ENCODE measurements at regions not wholly inside any gene's neighbourhood (a gene's known extent, or its start where the extent isn't known, plus 50 kb on each side); places are given as distances from the start of the nearest gene placed in this dataset.
A peak's percentile ranks its signal among the peaks of the same experiment; 100 is the strongest.

- no peak overlapping the region for H3K4me3 ChIP-seq (ENCODE audit: low read depth, low read length, poor library complexity, severe bottlenecking)
- ChIA-PET CTCF (no interaction called here), POLR2A (ENCODE audit: low non-redundant PET) (no interaction called here)
- no peaks in the 10 kb centered on the region for H3K9me3 ChIP-seq (ENCODE audit: low read depth, low read length, poor library complexity, severe bottlenecking)
- DNase-seq (ENCODE audit: low spot score) = peak; percentile 37
- H3K36me3 ChIP-seq (ENCODE audit: insufficient read depth, low read length, poor library complexity, severe bottlenecking) = no peaks in the 10 kb centered on the region
- no peak for TF ChIP-seq EZH2 (IDR thresholded peaks at IDR 0.05; ENCODE audit: borderline replicate concordance, low read depth, low read length, poor library complexity, severe bottlenecking)
- TF ChIP-seq, protein P1, sequence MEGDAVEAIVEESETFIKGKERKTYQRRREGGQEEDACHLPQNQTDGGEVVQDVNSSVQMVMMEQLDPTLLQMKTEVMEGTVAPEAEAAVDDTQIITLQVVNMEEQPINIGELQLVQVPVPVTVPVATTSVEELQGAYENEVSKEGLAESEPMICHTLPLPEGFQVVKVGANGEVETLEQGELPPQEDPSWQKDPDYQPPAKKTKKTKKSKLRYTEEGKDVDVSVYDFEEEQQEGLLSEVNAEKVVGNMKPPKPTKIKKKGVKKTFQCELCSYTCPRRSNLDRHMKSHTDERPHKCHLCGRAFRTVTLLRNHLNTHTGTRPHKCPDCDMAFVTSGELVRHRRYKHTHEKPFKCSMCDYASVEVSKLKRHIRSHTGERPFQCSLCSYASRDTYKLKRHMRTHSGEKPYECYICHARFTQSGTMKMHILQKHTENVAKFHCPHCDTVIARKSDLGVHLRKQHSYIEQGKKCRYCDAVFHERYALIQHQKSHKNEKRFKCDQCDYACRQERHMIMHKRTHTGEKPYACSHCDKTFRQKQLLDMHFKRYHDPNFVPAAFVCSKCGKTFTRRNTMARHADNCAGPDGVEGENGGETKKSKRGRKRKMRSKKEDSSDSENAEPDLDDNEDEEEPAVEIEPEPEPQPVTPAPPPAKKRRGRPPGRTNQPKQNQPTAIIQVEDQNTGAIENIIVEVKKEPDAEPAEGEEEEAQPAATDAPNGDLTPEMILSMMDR (conservative IDR thresholded peaks at IDR 0.05; ENCODE audit: low read depth, low read length) = no peak
- BruUV-seq (replicated peaks) = no TSS peak
- intact Hi-C loops (cut with micrococcal nuclease; ENCODE audit: unreplicated experiment) = no loop called here
- H3K27ac ChIP-seq (ENCODE audit: low read depth, low read length, poor library complexity, severe bottlenecking) = no peak overlapping the region
- H3K4me1 ChIP-seq (ENCODE audit: insufficient read depth, low read length, poor library complexity, severe bottlenecking) = no peaks in the 10 kb centered on the region
- H3K27me3 ChIP-seq (replicated peaks; ENCODE audit: insufficient read depth, low read depth, low read length, poor library complexity) = no peaks in the 10 kb centered on the region
Observed at GRCh38 chr4:55214172-55214571, 88.8 kb upstream of the KDR start.

- no TSS peak for BruUV-seq (replicated peaks)
- Histone ChIP-seq H3K4me3 (ENCODE audit: low read depth, low read length, poor library complexity, severe bottlenecking) (no peak overlapping the region), H3K27me3 (replicated peaks; ENCODE audit: insufficient read depth, low read depth, low read length, poor library complexity) (no peaks in the 10 kb centered on the region), H3K36me3 (ENCODE audit: insufficient read depth, low read length, poor library complexity, severe bottlenecking) (no peaks in the 10 kb centered on the region), H3K4me1 (ENCODE audit: insufficient read depth, low read length, poor library complexity, severe bottlenecking) (no peaks in the 10 kb centered on the region), H3K27ac (ENCODE audit: low read depth, low read length, poor library complexity, severe bottlenecking) (no peak overlapping the region), H3K9me3 (ENCODE audit: low read depth, low read length, poor library complexity, severe bottlenecking) (no peaks in the 10 kb centered on the region)
- TF ChIP-seq, protein P1 (conservative IDR thresholded peaks at IDR 0.05; ENCODE audit: low read depth, low read length) = no peak
- no peak for TF ChIP-seq EZH2 (IDR thresholded peaks at IDR 0.05; ENCODE audit: borderline replicate concordance, low read depth, low read length, poor library complexity, severe bottlenecking)
- CTCF ChIA-PET = no interaction called here
- intact Hi-C loops (cut with micrococcal nuclease; ENCODE audit: unreplicated experiment) = no loop called here
- POLR2A ChIA-PET (ENCODE audit: low non-redundant PET) = no interaction called here
- DNase-seq (ENCODE audit: low spot score) = no peak
Observed at GRCh38 chr4:55215087-55215486, 89.7 kb upstream of the KDR start.

- Histone ChIP-seq H3K36me3 (ENCODE audit: insufficient read depth, low read length, poor library complexity, severe bottlenecking) (no peaks in the 10 kb centered on the region), H3K27ac (ENCODE audit: low read depth, low read length, poor library complexity, severe bottlenecking) (no peak overlapping the region), H3K4me1 (ENCODE audit: insufficient read depth, low read length, poor library complexity, severe bottlenecking) (no peaks in the 10 kb centered on the region), H3K4me3 (ENCODE audit: low read depth, low read length, poor library complexity, severe bottlenecking) (no peak overlapping the region), H3K9me3 (ENCODE audit: low read depth, low read length, poor library complexity, severe bottlenecking) (no peaks in the 10 kb centered on the region), H3K27me3 (replicated peaks; ENCODE audit: insufficient read depth, low read depth, low read length, poor library complexity) (no peaks in the 10 kb centered on the region)
- CTCF ChIA-PET = no interaction called here
- TF ChIP-seq, protein P1 (conservative IDR thresholded peaks at IDR 0.05; ENCODE audit: low read depth, low read length) = no peak
- no peak for TF ChIP-seq EZH2 (IDR thresholded peaks at IDR 0.05; ENCODE audit: borderline replicate concordance, low read depth, low read length, poor library complexity, severe bottlenecking)
- intact Hi-C loops (cut with micrococcal nuclease; ENCODE audit: unreplicated experiment) = no loop called here
- POLR2A ChIA-PET (ENCODE audit: low non-redundant PET) = no interaction called here
- BruUV-seq (replicated peaks) = no TSS peak
- DNase-seq (ENCODE audit: low spot score) = peak; percentile 14
Observed at GRCh38 chr4:55216863-55217635, 91.7 kb upstream of the KDR start.

Data from A673 (cell line).